SK-N-DZ (cell line): ENCODE measurements at regions not wholly inside any gene's neighbourhood (a gene's known extent, or its start where the extent isn't known, plus 50 kb on each side); places are given as distances from the start of the nearest gene placed in this dataset.
A peak's percentile ranks its signal among the peaks of the same experiment; 100 is the strongest.

ENCODE experiments used
- DNase-seq: peaks from one replicate; pipeline ENCODE4 v3.0.0-alpha.2; 2015; ENCODE audit warnings: low spot score

- DNase-seq = no peak
Observed at GRCh38 chr1:219401724-219402625, 210.9 kb downstream of the ZC3H11B start.

DNA sequence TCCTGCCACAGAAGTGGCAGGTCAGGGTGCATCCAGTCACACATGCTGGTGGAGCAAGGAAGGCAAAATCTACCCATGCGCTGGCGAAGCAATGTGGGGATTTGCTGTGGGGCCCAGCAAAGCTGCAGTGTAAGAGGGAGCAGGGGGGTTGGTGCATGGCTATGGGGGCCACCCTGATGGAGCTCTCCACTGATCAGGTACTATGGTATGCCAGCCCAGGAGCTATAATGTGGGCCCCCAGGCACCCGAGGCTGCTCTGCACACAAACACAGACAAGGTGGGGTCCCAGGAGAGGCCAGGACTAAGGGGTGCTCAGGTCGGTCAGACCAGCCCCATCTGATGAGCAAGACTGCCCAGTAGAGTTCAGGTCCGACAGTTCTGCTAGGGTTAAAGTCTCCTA lies 213.5 kb downstream of the ZC3H11B start:
- DNase-seq = no peak

DNA sequence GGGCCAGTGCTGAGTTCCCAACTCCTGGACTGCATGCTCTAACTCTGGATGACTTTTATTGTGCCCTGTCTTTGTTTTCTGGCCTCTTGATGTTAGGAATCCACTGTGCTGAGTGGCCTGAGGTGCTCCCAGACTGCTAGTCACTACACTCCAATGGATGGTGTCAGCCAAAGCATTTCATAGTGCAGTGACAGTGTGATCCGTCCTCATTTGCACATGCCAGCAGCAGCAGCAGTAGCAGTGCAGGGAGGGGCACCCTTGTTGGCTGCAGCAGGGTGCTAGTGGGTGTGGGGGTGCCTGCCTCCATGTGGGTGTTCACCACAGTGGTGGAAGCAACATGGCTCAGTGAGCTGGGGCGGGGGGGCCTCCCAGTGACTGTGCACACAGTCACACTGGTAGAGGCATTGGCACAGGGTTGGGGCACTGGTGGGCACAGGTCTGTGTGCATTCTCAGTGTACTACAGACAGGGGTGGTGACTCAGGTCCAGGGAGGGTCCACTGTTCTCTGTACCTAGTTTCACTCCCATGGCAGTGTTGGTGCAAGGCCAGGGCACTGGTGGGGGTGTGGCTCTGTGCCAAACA lies 214.0 kb downstream of the ZC3H11B start:
- DNase-seq = no peak

- DNase-seq = no peak
Observed at GRCh38 chr1:219397511-219397910, 215.4 kb downstream of the ZC3H11B start.

GRCh38 chr1:219391297-219391696 lies 217.6 kb downstream of the LYPLAL1 start:
- no peak for DNase-seq

DNA sequence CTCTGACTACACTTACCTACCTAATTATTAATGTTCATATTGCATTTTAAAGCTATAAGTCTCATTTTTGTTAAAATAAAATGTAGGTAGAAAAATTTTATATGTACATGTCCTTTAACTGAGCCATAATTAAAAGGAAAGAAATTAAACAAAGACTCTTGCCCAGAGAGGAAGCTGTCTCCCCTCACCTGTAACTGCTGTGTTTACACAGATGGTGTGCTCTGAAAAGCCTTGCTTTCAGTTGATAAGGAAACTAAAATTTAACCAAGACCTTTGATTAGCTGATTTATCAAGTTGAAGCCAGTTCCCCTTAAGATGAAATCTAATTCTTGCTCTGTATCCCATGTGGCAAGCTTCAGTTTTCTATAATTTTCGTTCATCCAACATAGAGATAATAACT lies 213.5 kb downstream of the LYPLAL1 start:
- DNase-seq = no peak

DNA sequence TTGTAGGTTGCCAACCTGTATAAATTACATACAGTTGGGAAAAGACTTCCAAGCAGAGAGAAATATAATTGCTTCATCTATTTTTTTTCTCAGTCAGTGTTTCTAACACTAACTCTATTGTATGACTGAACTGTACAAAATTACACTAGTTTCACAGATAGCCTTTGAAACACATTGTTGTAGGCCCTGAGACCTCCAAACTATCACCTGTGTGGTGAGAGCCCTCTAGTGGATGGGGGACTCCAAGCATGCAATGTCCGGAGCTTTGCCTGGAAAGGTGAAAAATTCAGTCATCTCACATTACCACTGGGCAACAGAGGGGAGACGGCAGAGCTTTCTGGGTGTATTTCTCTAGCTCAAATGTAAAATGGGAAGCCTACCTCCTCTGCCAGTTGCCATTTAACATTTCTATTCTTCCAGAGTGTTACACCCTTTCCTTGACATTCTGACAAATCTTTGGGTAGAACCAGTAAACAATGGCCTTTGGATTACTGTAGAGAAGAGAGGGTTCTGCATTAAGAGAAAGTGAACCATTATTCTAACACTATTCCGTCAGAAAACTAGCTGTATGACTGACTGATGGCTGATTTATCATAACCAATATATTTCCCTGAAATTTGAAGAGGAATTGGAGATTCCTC lies 212.2 kb downstream of the LYPLAL1 start:
- DNase-seq = peak; percentile 65

DNA sequence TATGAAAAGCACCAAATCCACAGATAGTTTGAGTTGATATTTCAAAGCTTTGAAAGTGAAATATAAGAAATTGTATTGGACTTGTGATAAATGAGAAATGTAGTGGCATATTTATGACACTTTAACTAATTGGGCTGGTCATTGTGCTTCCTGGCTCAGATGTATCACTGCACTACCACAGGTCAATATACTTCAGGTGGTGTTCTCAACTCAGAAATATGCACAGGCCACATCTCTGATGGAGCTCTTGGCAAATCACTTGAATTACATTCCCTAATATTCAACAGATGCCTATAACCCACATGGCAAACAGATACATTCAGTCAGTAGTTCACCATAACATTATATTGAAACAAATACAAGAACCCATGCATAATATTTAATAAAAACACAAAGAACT lies 209.6 kb downstream of the LYPLAL1 start:
- DNase-seq = no peak

DNA sequence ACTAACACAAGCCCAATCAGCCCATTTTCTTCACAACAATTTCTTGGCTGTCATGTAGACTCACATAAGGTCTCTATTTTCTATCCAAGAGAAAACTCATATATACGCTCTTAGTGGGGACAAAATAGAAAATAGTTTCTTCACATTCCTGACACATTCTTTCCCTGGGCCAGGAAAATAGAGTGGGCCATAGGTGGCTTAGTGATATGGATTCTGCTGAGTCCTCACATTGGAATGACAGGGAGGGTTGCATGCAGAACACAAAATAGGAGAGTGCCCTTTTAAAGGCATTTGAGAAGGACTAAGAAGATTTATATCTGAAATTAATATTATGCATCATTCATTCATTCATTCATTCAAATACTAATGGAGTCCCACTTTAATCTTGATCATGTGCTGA lies 207.7 kb downstream of the LYPLAL1 start:
- no peak for DNase-seq

DNA sequence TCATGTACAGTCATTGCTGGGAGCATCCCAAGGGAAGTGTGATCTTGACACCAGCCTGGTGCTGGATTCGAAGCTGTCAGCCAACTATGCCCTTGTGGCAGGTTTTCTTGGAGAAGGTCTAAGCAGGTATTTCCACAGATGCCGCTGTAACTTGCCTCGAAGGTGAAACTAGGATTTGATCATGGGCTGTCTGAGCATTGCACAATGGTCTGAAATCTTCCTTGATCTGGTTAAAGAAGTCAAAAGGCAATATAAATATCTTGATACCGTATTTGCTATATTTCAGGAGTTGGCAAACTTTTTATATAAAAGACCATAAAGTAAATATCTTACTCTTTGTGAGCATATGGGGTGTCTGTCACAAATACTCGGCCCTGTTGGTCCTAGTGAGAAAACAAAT lies 206.8 kb downstream of the LYPLAL1 start:
- DNase-seq = no peak

GRCh38 chr1:219379691-219380090 lies 206.0 kb downstream of the LYPLAL1 start:
- DNase-seq = no peak

GRCh38 chr1:219374636-219375035 lies 201.0 kb downstream of the LYPLAL1 start:
- no peak for DNase-seq

- no peak for DNase-seq
Observed at GRCh38 chr1:219374046-219374566, 200.4 kb downstream of the LYPLAL1 start.

- DNase-seq = no peak
Observed at GRCh38 chr1:219373616-219373935, 199.9 kb downstream of the LYPLAL1 start.

GRCh38 chr1:219372916-219373615 lies 199.4 kb downstream of the LYPLAL1 start:
- peak; percentile 97 for DNase-seq

DNA sequence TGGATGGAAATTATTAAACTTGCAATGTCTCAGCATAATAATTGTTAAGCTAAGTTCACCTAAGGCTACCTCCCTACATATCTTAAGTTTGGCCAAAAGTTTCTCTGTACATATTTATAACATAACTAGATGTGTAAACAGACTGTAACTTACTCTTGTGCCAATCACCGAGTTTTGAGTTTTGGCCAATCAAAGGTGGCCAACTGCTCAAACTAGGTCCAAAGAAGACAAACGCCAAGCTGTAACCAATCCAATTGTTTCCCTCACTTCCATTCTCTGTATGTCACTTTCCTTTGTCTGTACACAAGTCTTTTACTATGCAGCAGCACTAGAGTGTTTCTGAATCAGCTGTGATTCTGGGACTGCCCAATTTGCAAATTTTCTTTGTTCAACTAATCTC lies 197.8 kb downstream of the LYPLAL1 start:
- DNase-seq = no peak

DNA sequence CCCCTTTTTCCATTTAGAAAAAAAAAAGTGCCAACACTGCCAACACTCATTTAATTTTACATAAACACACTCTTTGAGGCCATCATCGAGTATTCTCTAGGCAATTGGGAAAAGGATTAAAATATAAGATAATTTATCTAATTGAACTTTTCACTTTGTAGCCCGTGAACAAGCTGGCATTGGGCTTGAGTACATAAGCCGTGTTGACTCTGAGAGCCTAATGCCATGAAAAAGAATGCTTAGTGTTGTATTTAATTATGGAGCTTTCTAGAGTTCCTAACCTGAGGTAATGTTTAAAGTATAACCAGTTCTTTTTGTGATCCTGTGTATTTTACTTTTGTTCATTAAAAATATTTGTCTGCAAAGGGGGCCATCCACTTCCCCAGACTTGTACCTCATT lies 193.8 kb downstream of the LYPLAL1 start:
- DNase-seq = no peak

GRCh38 chr1:219365451-219365850 lies 191.8 kb downstream of the LYPLAL1 start:
- no peak for DNase-seq

DNA sequence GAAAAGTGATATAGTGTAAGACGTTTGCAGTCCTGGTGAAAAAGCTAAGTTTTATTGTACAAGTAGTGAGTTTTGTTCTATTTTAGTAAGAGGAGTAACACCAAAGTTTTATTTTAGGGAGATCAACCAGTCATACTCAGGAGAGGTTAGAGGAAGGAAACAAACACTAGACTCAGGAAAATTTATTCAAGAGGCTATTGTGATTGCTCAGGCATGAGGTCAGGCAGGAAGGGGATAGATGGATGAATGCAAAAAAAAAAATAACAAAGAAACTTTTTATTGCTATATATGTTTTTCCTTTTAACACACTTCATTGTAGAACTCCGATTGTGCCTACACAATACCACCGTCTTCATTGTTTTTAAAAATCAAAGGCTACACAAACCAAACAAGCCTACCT lies 189.0 kb downstream of the LYPLAL1 start:
- DNase-seq = no peak

GRCh38 chr1:219359126-219359525 lies 185.4 kb downstream of the LYPLAL1 start:
- no peak for DNase-seq

- DNase-seq = no peak
Observed at GRCh38 chr1:219358080-219358479, 184.4 kb downstream of the LYPLAL1 start.

GRCh38 chr1:219354962-219355361 lies 181.3 kb downstream of the LYPLAL1 start:
- DNase-seq = peak; percentile 53
